ENCODE measurements at regions not wholly inside any gene's neighbourhood (a gene's known extent, or its start where the extent isn't known, plus 50 kb on each side); places are given as distances from the start of the nearest gene placed in this dataset.

GRCh38 chr4:96841801-96842200 lies 1001.9 kb downstream of the PDHA2 start:
- no peak for DNase-seq

- DNase-seq, result no peak
Observed at GRCh38 chr4:96844858-96845490, 1005.1 kb downstream of the PDHA2 start.

DNA sequence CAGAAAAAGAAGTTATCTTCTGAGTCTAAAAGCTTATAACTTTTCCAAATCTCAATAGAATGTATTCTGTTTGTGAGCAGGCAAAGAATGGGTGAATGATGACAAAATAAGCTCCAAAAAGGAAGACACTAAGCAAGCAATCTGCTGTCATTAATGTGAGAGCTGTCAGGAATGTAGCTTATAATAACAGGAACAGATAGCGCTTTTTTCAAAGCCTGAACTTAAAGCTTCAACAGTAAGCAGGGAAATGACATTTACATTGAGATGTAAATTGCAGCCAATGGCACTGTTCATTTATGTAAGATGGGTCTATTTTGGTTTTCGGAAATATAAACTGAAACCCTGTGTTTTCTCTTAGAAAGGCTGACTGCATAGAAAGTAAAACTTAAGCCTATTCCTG lies 1005.9 kb downstream of the PDHA2 start:
- no peak for DNase-seq

DNA sequence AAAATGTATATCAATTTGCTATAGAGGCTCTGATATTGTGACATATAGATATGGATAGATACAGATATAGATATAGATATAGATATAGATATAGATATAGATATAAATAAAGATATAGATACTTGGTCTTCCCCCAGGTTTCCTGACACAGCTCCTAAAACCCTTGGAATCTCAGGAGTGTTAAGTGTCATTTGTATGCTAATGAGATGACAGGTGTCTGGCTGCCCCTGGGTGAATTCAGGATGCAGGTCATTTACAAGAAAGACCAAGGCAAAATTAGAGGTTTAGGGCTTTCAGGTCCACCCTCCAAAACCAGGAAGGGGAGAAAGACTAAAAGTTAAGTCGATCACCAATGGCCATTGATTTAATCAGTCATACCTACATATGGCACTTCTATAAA lies 1034.8 kb downstream of the PDHA2 start:
- DNase-seq, result no peak

- no peak for DNase-seq
Observed at GRCh38 chr4:96879527-96879926, 1039.6 kb downstream of the PDHA2 start.

DNA sequence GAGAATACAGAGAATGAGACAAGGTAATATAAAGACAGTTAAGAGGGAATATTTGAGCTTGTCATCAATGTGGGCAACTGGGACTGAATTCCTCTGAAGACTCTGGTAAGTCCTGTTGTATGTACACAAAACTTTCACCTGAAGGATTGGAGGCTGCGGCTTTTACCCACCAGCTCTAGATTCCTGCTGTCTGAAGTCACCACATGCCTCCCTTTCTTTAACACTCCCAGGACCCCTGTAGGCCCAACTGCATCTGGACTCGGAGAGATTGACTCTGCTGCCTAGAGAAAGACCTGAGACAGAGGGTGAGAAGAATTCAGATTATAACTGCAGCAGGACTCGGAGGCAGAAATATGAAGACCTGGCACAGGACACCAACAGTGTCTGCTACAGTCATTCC lies 1048.0 kb downstream of the PDHA2 start:
- DNase-seq, result no peak

DNA sequence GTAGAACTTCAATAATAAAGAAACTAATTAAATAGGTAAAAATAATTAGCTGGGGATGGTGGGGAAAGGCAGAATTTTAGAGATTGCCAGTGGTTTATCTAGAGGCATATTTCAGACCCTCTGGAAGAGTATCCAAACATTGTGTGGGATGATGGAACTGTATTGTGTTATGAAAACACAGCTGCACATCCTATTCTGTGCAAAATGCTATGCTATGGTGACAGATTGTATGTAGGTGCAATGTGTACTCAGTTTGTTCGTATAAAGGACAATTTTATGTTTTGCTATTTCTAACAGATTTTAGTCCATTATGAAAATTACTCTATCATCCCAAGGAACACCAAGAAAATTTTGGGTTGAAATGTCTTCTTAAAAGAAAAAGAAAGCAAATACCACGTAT lies 1054.7 kb downstream of the PDHA2 start:
- DNase-seq, result no peak

- no peak for DNase-seq
Observed at GRCh38 chr4:96895826-96896225, 1055.9 kb downstream of the PDHA2 start.

- no peak for DNase-seq
Observed at GRCh38 chr4:96912716-96913115, 1072.8 kb downstream of the PDHA2 start.

GRCh38 chr4:96913441-96914080 lies 1073.7 kb downstream of the PDHA2 start:
- no peak for DNase-seq

GRCh38 chr4:96916711-96917110 lies 1076.8 kb downstream of the PDHA2 start:
- DNase-seq, result no peak

DNA sequence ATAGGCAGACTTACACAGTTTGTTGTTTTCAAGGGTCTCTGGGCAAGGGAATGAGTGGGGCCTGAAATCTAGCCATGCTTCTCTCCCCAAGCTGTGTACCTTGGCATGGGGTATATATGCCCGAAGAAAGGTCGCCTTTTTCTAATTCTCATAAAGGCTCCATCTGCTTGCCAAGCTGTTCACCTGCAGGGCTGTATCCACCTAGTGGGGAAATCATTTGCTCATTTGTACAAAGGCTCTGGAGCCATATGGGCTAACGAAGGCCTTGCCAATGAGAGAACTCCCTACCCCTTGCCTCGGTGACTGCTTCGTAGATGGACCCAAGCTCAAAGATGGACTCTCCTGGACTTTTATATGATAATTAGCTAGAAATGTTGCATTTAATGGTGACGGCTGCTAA lies 1097.0 kb downstream of the PDHA2 start:
- no peak for DNase-seq

- DNase-seq, result no peak
Observed at GRCh38 chr4:96946552-96946951, 1106.7 kb downstream of the PDHA2 start.

DNA sequence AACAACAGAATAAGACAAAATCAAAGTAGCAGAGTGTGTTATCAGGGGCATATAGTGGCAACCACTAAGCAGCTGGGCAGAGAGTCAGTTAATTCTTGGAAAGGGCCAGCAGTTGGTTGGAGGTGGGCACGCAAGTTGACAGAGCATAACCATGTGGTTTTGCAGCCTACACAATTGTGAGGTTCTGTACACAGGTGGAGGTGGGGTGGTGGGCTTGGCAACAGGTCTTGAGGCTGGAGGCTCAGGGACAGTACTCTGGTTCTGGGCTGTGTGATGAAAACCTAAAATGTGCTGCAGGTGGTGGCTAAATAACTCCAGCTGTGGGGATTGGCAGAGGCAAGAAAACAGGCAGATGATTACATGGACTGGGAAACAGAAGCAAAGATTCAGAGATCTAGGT lies 1112.7 kb downstream of the PDHA2 start:
- no peak for DNase-seq

- DNase-seq, result no peak
Observed at GRCh38 chr4:96955226-96955625, 1115.3 kb downstream of the PDHA2 start.

DNA sequence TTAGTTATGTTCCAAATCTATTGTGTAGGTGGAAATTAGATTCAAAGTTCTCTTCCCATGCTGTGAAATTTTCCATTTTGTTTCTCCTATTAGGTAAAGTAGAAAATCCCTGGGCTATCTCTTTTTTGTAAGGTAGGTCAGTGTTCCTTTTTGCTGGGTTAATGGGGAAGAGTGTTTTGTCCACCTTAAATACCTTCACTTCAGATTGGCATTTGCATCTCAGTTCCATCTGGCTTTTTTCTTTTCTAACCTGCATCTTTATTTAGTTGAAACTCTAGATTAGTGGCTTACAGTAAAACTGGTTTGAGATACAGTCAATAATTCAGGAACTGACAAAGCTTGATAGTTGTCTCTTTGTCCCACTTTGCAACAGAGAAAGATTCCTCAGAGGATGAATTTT lies 1115.8 kb downstream of the PDHA2 start:
- no peak for DNase-seq

DNA sequence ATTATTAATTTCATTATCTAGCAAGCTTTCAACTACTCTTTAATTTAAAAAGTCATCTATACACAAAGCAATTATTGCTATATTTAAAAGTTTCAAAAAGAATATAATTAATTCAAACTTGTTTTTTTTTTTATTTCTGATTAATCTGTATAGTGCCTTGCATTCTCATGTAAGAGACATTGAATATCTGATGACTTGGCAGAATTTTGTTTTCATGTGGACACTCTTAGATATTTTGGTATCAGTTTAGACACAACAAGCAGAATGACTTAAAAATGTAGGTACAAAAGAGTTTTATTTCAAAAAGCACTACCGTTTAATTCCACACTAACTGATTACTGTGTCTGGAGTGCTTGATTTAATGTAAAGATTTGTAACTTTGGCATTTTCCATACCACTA lies 1129.6 kb downstream of the PDHA2 start:
- DNase-seq, result no peak

DNA sequence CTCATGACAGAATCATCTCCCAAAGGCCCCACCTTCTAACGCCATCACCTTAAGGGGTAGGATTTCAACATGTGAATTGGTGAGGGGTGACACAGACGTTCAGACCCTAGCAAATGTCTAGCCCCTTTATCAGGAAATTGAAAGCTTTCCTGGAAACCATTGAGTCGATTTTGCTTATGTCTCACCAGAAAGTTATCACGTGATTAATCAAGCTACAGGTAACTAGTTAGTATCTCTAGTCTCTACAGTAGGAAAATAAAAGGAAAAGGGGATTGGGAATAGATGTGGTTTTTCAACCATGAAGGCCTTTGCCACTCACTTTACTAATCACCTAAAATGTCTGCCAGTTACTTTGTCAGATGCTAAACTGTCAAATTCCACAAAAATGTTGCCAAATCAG lies 1133.0 kb downstream of the PDHA2 start:
- DNase-seq, result no peak

- DNase-seq, result no peak
Observed at GRCh38 chr4:96974295-96974694, 1134.4 kb downstream of the PDHA2 start.

- no peak for DNase-seq
Observed at GRCh38 chr4:96983830-96984229, 1143.9 kb downstream of the PDHA2 start.

- no peak for DNase-seq
Observed at GRCh38 chr4:96986816-96987215, 1146.9 kb downstream of the PDHA2 start.

GRCh38 chr4:96991083-96991482 lies 1151.2 kb downstream of the PDHA2 start:
- no peak for DNase-seq

DNA sequence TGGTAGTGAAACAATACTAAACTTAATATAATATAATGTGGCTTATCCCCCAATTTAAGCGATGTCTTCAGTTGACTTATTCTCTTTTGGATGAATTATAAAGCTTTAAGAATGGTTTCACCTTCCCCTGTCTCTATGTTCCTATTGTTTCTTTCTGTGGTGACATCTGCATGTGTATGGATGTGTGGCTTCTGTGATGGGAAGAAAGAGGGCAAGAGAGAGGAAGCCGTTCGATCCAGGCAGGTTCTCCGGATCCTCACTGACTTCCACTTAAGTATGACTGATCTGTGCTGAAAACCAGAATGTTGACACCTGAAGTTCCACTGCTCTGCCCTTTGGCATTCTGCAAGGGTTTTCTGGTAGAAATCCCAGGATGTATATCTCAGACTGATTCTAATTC lies 1150.8 kb downstream of the STPG2 start:
- DNase-seq, result no peak

DNA sequence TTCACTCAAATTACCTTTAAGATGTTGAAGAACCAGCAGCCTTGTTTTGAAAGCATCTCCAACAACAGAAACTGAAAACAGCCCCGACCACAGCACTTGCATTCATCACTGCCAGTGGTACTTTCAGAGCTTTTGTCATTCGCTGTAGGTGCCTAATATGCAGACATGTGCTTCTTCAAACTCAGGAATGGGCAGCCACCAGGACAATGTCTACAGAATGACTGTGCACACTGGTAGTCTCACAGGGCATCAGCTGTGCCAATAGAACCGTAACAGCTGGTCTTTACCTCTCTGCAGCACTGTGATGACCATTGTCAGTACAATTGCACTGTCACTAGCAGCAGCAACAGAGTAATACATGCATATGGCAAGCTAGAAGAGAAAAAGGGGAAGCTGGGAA lies 1149.7 kb downstream of the STPG2 start:
- DNase-seq, result no peak

DNA sequence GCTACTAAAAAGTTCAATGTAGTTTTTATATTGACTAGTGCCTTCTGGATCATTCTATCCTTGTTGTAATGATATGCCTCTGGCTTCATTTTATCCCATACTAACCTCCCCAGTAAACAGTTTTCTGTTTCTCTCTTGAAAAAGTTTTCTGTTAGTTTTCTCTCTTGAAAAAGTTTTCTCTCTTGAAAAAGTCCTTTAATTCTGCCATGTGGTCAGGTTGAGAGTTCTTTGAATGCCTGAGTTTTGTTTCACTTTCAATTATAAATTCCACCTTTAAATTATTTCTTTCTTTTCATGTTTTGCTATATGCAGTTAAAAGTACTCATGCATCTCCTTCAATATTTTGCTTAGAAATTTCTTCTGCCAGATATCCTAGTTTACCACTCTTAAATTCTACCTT lies 1139.6 kb downstream of the STPG2 start:
- no peak for DNase-seq

Measured in NCI-H1417 treated with DMSO at 0.1 percent for 48 hours (cell line).